ENCODE measurements at regions not wholly inside any gene's neighbourhood (a gene's known extent, or its start where the extent isn't known, plus 50 kb on each side); places are given as distances from the start of the nearest gene placed in this dataset.

- no peak for TF ChIP-seq CTCF (conservative IDR thresholded peaks at IDR 0.05; ENCODE audit: low read depth in 2 of 2)
- TF ChIP-seq, protein P1, sequence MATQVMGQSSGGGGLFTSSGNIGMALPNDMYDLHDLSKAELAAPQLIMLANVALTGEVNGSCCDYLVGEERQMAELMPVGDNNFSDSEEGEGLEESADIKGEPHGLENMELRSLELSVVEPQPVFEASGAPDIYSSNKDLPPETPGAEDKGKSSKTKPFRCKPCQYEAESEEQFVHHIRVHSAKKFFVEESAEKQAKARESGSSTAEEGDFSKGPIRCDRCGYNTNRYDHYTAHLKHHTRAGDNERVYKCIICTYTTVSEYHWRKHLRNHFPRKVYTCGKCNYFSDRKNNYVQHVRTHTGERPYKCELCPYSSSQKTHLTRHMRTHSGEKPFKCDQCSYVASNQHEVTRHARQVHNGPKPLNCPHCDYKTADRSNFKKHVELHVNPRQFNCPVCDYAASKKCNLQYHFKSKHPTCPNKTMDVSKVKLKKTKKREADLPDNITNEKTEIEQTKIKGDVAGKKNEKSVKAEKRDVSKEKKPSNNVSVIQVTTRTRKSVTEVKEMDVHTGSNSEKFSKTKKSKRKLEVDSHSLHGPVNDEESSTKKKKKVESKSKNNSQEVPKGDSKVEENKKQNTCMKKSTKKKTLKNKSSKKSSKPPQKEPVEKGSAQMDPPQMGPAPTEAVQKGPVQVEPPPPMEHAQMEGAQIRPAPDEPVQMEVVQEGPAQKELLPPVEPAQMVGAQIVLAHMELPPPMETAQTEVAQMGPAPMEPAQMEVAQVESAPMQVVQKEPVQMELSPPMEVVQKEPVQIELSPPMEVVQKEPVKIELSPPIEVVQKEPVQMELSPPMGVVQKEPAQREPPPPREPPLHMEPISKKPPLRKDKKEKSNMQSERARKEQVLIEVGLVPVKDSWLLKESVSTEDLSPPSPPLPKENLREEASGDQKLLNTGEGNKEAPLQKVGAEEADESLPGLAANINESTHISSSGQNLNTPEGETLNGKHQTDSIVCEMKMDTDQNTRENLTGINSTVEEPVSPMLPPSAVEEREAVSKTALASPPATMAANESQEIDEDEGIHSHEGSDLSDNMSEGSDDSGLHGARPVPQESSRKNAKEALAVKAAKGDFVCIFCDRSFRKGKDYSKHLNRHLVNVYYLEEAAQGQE (IDR thresholded peaks at IDR 0.05; ENCODE audit: unreplicated experiment): no peak
- no peak for TF ChIP-seq POLR2AphosphoS5 (IDR thresholded peaks at IDR 0.05; ENCODE audit: low read depth)
- no peak for TF ChIP-seq EZH2phosphoT487 (IDR thresholded peaks at IDR 0.05; ENCODE audit: unreplicated experiment)
- no peak for TF ChIP-seq EZH2 (IDR thresholded peaks at IDR 0.05; ENCODE audit: low read depth, unreplicated experiment)
- TF ChIP-seq, protein P2, sequence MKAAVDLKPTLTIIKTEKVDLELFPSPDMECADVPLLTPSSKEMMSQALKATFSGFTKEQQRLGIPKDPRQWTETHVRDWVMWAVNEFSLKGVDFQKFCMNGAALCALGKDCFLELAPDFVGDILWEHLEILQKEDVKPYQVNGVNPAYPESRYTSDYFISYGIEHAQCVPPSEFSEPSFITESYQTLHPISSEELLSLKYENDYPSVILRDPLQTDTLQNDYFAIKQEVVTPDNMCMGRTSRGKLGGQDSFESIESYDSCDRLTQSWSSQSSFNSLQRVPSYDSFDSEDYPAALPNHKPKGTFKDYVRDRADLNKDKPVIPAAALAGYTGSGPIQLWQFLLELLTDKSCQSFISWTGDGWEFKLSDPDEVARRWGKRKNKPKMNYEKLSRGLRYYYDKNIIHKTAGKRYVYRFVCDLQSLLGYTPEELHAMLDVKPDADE (IDR thresholded peaks at IDR 0.05): no peak
- no peak for TF ChIP-seq NANOG (IDR thresholded peaks at IDR 0.05; ENCODE audit: borderline replicate concordance)
- no peak for TF ChIP-seq CREB1 (CRISPR knock-in tag; IDR thresholded peaks at IDR 0.05; ENCODE audit: low read depth)
- no peak for TF ChIP-seq ZNF331 (CRISPR knock-in tag; IDR thresholded peaks at IDR 0.05; ENCODE audit: low read depth)
- TF ChIP-seq ZNF114 (CRISPR knock-in tag; IDR thresholded peaks at IDR 0.05): no peak
Measured at GRCh38 chr20:11315525-11315924, 602.2 kb upstream of the BTBD3 start.

All from GM23338 (cell line).